Endothelial cell (in vitro differentiated cells): ENCODE measurements at regions not wholly inside any gene's neighbourhood (a gene's known extent, or its start where the extent isn't known, plus 50 kb on each side); places are given as distances from the start of the nearest gene placed in this dataset.

Experiments
- DNase-seq: peaks from one replicate; pipeline ENCODE4 v3.0.0; 2021; ENCODE audit warnings: low spot score
- H3K27ac Mint-ChIP-seq: one replicate; pipeline ENCODE4 v1.8.0; 2021; ENCODE audit warnings: mixed read lengths, inconsistent platforms; ENCODE audit not compliant: unreplicated experiment
- H3K27me3 Mint-ChIP-seq: one replicate; pipeline ENCODE4 v1.8.0; 2021; ENCODE audit warnings: mild to moderate bottlenecking, moderate library complexity, mixed read lengths, inconsistent platforms; ENCODE audit not compliant: unreplicated experiment
- H3K36me3 Mint-ChIP-seq: one replicate; pipeline ENCODE4 v1.8.0; 2021; ENCODE audit warnings: mild to moderate bottlenecking, low read depth, mixed read lengths, inconsistent platforms; ENCODE audit not compliant: unreplicated experiment
- H3K4me1 Mint-ChIP-seq: one replicate; pipeline ENCODE4 v1.8.0; 2021; ENCODE audit warnings: mild to moderate bottlenecking, mixed read lengths, inconsistent platforms; ENCODE audit not compliant: unreplicated experiment
- H3K4me3 Mint-ChIP-seq: one replicate; pipeline ENCODE4 v1.8.0; 2021; ENCODE audit warnings: mild to moderate bottlenecking, mixed read lengths, inconsistent platforms; ENCODE audit not compliant: unreplicated experiment
- H3K9me3 Mint-ChIP-seq: one replicate; pipeline ENCODE4 v1.8.0; 2021; ENCODE audit warnings: mixed read lengths, inconsistent platforms; ENCODE audit not compliant: unreplicated experiment
- CTCF ChIP-seq: fragments of 200-600 bp; sonication (generic); IDR thresholded peaks from one replicate; pipeline ENCODE4 v1.5.0; 2021; ENCODE audit warnings: antibody characterized with exemption; ENCODE audit not compliant: unreplicated experiment

- Mint-ChIP-seq H3K27ac (no peak overlapping the region), H3K9me3 (no peaks in the 10 kb centered on the region), H3K36me3 (peaks cover 4% of the 10 kb centered on the region), H3K4me3 (no peak overlapping the region), H3K4me1 (no peaks in the 10 kb centered on the region), H3K27me3 (peaks cover 3% of the 10 kb centered on the region)
- DNase-seq: peak; percentile 17
- no peak for TF ChIP-seq CTCF
These were observed 277.5 kb upstream of the MVB12B start for GRCh38 chr9:126049088-126049487.

- TF ChIP-seq CTCF: peak; percentile 25
- Mint-ChIP-seq H3K9me3 (no peaks in the 10 kb centered on the region), H3K4me1 (no peaks in the 10 kb centered on the region), H3K36me3 (peaks cover 4% of the 10 kb centered on the region), H3K27ac (no peak overlapping the region), H3K27me3 (peaks cover 2% of the 10 kb centered on the region), H3K4me3 (no peak overlapping the region)
- no peak for DNase-seq
These were observed 276.6 kb upstream of the MVB12B start for GRCh38 chr9:126049896-126050604.

GRCh38 chr9:126050605-126050990 lies 276.0 kb upstream of the MVB12B start:
- Mint-ChIP-seq H3K9me3 (no peaks in the 10 kb centered on the region), H3K27ac (peak overlapping the region; percentile 13), H3K4me3 (no peak overlapping the region), H3K27me3 (peaks cover 2% of the 10 kb centered on the region), H3K4me1 (no peaks in the 10 kb centered on the region), H3K36me3 (peaks cover 4% of the 10 kb centered on the region)
- TF ChIP-seq CTCF: no peak
- DNase-seq: no peak

- no peaks in the 10 kb centered on the region for H3K36me3 Mint-ChIP-seq
- H3K4me1 Mint-ChIP-seq: no peaks in the 10 kb centered on the region
- H3K27me3 Mint-ChIP-seq: peaks cover 2% of the 10 kb centered on the region
- no peak for TF ChIP-seq CTCF
- DNase-seq: no peak
- H3K9me3 Mint-ChIP-seq: no peaks in the 10 kb centered on the region
- no peak overlapping the region for H3K27ac Mint-ChIP-seq
- H3K4me3 Mint-ChIP-seq: no peak overlapping the region
These were observed 275.0 kb upstream of the MVB12B start for GRCh38 chr9:126051446-126052130.

GRCh38 chr9:126052791-126053190 lies 273.8 kb upstream of the MVB12B start:
- no peak overlapping the region for H3K27ac Mint-ChIP-seq
- TF ChIP-seq CTCF: no peak
- H3K4me3 Mint-ChIP-seq: no peak overlapping the region
- peaks cover 2% of the 10 kb centered on the region for H3K27me3 Mint-ChIP-seq
- no peaks in the 10 kb centered on the region for H3K36me3 Mint-ChIP-seq
- H3K9me3 Mint-ChIP-seq: no peaks in the 10 kb centered on the region
- DNase-seq: no peak
- no peaks in the 10 kb centered on the region for H3K4me1 Mint-ChIP-seq
